H1 (cell line): ENCODE measurements at regions not wholly inside any gene's neighbourhood (a gene's known extent, or its start where the extent isn't known, plus 50 kb on each side); places are given as distances from the start of the nearest gene placed in this dataset.

Experiments
- CHD1 ChIP-seq: IDR thresholded peaks from 2 replicates; pipeline ENCODE4 v1.6.1; 2012; ENCODE audit warnings: low read depth, low read length, improper control_type of control experiment
- EZH2 ChIP-seq: fragments of 200-600 bp; sonication (generic); IDR thresholded peaks from 2 replicates; pipeline ENCODE4 v1.7.1; 2012; ENCODE audit warnings: low read depth, mild to moderate bottlenecking, moderate library complexity, low read length, inconsistent platforms; ENCODE audit not compliant: severe bottlenecking
- GABPA ChIP-seq: IDR thresholded peaks from 2 replicates; pipeline ENCODE4 v1.6.1; 2011; ENCODE audit warnings: mild to moderate bottlenecking, low read length, moderate library complexity, borderline replicate concordance; ENCODE audit not compliant: insufficient read depth
- JUND ChIP-seq: IDR thresholded peaks from 2 replicates; pipeline ENCODE4 v1.6.1; 2011; ENCODE audit warnings: mild to moderate bottlenecking, improper control_type of control experiment, low read length
- POLR2A ChIP-seq, 2 experiments: IDR thresholded peaks; 1 replicate in 1 of 2; 2 replicates in 1 of 2; pipeline ENCODE4 v1.6.1; 2011; ENCODE audit warnings: low read depth in 2 of 2, low read length in 2 of 2, mild to moderate bottlenecking in 2 of 2; ENCODE audit errors: control extremely low read depth in 1 of 2
- TAF1 ChIP-seq: IDR thresholded peaks from 2 replicates; pipeline ENCODE4 v1.6.1; 2011; ENCODE audit warnings: mild to moderate bottlenecking, low read depth, low read length

DNA sequence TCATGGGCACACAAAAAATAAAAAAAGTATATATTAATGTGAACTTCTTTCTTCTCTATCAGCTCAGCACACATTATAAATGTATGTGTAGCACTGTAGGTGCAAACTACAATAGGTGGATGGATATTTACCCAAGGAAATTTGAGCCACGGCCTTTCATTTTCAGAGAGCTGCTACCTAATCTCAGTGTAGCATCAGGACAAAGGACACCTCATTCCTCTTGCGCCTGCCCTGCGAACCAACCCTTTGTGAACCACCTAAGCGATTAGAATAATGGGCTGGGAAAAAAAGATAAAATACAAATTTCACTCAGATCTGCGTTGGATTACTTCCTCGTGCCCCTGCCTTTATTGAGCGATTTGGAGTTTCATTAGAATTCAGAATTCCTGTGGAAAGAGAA is 263.2 kb downstream of the NR2F2 start:
- TF ChIP-seq POLR2A (IDR thresholded peaks at IDR 0.05; ENCODE audit: control extremely low read depth in 1 of 2, low read depth in 2 of 2, low read length in 2 of 2), result no peak
- no peak for TF ChIP-seq EZH2
- TF ChIP-seq JUND, result no peak
- no peak for TF ChIP-seq CHD1
- no peak for TF ChIP-seq TAF1
- TF ChIP-seq GABPA, result no peak
